Esophagus squamous epithelium (tissue), 4 donors: ENCODE measurements at regions not wholly inside any gene's neighbourhood (a gene's known extent, or its start where the extent isn't known, plus 50 kb on each side); places are given as distances from the start of the nearest gene placed in this dataset.

Source experiments
- POLR2A ChIP-seq, 4 donors: fragments of 450-650 bp; IDR thresholded peaks; one replicate each; pipeline ENCODE4 v1.6.1; 2017; ENCODE audit warnings: antibody characterized with exemption in 4 of 4, mild to moderate bottlenecking in 4 of 4, moderate library complexity in 3 of 4
- TF ChIP-seq, protein P1 (sequence below), 6 experiments: fragments of 450-650 bp in 4 of 6; fragments of 200-600 bp in 2 of 6; sonication (generic) in 2 of 6; IDR thresholded peaks; one replicate each; pipeline ENCODE4 v1.5.1; 2016 to 2019; ENCODE audit warnings: antibody characterized with exemption in 6 of 6, mild to moderate bottlenecking in 4 of 6, moderate library complexity in 4 of 6

DNA sequence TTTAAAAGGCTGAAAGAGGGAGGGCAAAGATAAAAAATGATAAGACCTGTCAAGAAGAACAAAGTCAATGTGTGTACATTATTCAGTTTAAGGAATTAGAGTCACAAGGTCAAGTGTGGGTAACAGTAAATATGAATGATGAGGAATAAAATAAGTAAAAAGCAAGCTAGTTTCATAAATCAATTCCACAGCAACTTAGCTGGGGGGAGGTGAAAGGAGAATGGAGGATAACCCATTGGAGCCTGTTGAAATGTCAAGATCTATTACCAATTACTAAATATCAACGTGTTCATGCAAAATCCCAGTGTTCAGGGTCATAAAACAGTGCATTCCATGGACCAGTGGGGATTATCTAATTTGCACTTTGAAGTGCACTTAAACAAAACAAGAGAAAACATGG, 242.9 kb downstream of the TBX18 start:
- TF ChIP-seq, protein P1, sequence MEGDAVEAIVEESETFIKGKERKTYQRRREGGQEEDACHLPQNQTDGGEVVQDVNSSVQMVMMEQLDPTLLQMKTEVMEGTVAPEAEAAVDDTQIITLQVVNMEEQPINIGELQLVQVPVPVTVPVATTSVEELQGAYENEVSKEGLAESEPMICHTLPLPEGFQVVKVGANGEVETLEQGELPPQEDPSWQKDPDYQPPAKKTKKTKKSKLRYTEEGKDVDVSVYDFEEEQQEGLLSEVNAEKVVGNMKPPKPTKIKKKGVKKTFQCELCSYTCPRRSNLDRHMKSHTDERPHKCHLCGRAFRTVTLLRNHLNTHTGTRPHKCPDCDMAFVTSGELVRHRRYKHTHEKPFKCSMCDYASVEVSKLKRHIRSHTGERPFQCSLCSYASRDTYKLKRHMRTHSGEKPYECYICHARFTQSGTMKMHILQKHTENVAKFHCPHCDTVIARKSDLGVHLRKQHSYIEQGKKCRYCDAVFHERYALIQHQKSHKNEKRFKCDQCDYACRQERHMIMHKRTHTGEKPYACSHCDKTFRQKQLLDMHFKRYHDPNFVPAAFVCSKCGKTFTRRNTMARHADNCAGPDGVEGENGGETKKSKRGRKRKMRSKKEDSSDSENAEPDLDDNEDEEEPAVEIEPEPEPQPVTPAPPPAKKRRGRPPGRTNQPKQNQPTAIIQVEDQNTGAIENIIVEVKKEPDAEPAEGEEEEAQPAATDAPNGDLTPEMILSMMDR (IDR thresholded peaks at IDR 0.05): no peak
- no peak for TF ChIP-seq POLR2A (IDR thresholded peaks at IDR 0.05)
